WI38 (cell line): ENCODE measurements at regions not wholly inside any gene's neighbourhood (a gene's known extent, or its start where the extent isn't known, plus 50 kb on each side); places are given as distances from the start of the nearest gene placed in this dataset.

ENCODE experiments used
- H3K4me3 ChIP-seq: 2 replicates; pipeline ENCODE4 v1.5.1; 2011; ENCODE audit warnings: low read depth, mild to moderate bottlenecking, control low read depth, low read length
- TF ChIP-seq, protein P1 (sequence below): IDR thresholded peaks from 2 replicates; pipeline ENCODE4 v1.5.1; 2012; ENCODE audit warnings: low read depth, mild to moderate bottlenecking, control low read depth, low read length

DNA sequence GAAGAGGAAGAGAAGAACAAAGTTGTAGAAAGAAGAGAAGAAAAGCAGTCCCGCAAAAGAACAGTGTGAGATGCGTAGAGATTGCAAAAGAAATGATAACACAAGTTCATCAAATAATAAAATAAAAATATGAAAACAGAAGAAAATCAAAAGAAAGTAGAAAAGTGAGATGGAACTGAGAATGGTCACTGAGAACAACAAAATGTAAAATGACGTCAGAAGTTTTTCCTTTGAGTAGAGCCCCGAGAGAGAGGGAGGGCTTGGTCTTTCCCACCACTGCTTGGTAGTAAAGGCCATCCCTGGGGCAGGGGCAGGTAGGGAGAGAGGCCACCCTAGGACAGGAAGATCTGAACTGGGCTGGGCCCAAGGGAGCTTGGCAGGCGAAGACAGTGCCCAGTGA, 533.7 kb downstream of the QKI start:
- H3K4me3 ChIP-seq: no peak overlapping the region
- TF ChIP-seq, protein P1, sequence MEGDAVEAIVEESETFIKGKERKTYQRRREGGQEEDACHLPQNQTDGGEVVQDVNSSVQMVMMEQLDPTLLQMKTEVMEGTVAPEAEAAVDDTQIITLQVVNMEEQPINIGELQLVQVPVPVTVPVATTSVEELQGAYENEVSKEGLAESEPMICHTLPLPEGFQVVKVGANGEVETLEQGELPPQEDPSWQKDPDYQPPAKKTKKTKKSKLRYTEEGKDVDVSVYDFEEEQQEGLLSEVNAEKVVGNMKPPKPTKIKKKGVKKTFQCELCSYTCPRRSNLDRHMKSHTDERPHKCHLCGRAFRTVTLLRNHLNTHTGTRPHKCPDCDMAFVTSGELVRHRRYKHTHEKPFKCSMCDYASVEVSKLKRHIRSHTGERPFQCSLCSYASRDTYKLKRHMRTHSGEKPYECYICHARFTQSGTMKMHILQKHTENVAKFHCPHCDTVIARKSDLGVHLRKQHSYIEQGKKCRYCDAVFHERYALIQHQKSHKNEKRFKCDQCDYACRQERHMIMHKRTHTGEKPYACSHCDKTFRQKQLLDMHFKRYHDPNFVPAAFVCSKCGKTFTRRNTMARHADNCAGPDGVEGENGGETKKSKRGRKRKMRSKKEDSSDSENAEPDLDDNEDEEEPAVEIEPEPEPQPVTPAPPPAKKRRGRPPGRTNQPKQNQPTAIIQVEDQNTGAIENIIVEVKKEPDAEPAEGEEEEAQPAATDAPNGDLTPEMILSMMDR: no peak

DNA sequence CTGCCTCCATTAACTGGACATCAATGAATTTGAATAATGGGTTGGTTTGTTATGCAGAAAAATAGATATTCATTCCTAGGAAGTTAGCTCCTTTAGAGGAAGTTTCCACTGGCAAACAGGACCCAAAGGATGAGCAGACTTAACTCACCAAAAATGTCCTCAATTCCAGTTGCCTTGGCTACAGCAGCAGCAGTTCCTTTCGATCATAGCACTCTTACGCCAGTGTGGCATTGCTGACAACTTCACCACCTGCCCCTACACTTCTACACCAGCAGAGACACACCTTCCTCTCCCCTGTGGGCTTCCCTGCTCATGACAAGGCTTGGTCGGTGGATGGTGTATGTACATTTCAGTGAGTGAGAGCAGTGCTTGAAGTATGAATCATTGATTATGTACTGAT, 532.8 kb downstream of the QKI start:
- TF ChIP-seq, protein P1: no peak
- H3K4me3 ChIP-seq: no peak overlapping the region

- TF ChIP-seq, protein P1: no peak
- H3K4me3 ChIP-seq: no peak overlapping the region
These were observed 531.9 kb downstream of the QKI start for GRCh38 chr6:163946437-163946836.

DNA sequence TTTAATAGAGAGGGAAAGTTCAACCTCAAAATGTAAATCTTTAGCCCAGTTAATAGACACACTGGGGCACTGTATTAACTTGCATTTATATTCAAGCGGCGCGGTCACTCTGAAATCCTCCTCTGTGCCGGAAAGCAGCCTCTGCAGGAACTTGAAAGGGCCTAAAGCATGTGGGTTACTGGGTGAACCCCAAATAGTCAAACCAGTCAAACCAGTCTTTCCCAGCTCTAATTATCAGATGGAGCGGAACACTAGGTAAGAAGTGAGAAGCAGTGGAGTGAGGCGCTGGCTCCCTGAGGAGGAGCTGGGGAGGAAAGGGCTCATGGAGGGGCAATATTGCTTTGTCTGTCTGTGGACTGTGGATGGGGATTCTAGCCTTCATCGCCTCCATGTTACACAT, 531.3 kb downstream of the QKI start:
- TF ChIP-seq, protein P1: no peak
- H3K4me3 ChIP-seq: no peak overlapping the region

- H3K4me3 ChIP-seq: no peak overlapping the region
- TF ChIP-seq, protein P1: no peak
These were observed 530.4 kb downstream of the QKI start for GRCh38 chr6:163944897-163945296.

- peak overlapping the region; percentile 32 for H3K4me3 ChIP-seq
These were observed 529.3 kb downstream of the QKI start for GRCh38 chr6:163943607-163944385.

GRCh38 chr6:163942790-163943189, 528.3 kb downstream of the QKI start:
- TF ChIP-seq, protein P1: no peak

More at GRCh38 chr6:163943607-163944385, 529.3 kb downstream of the QKI start:
- TF ChIP-seq, protein P1: no peak

More at GRCh38 chr6:163942790-163943189, 528.3 kb downstream of the QKI start:
- H3K4me3 ChIP-seq: no peak overlapping the region
